LNCaP clone FGC (cell line): ENCODE measurements at regions not wholly inside any gene's neighbourhood (a gene's known extent, or its start where the extent isn't known, plus 50 kb on each side); places are given as distances from the start of the nearest gene placed in this dataset.

Source experiments
- DNase-seq: peaks from one replicate; pipeline ENCODE4 v3.0.0-alpha.2; 2011; ENCODE audit warnings: low read depth
- H3K4me3 ChIP-seq: 2 replicates; pipeline ENCODE4 v1.5.1; 2011; ENCODE audit warnings: mild to moderate bottlenecking, low read depth, low read length, control low read depth
- TF ChIP-seq, protein P1 (sequence below): IDR thresholded peaks from 2 replicates; pipeline ENCODE4 v1.5.1; 2012; ENCODE audit warnings: mild to moderate bottlenecking; ENCODE audit not compliant: control insufficient read depth, insufficient read depth; ENCODE audit errors: extremely low read depth

DNA sequence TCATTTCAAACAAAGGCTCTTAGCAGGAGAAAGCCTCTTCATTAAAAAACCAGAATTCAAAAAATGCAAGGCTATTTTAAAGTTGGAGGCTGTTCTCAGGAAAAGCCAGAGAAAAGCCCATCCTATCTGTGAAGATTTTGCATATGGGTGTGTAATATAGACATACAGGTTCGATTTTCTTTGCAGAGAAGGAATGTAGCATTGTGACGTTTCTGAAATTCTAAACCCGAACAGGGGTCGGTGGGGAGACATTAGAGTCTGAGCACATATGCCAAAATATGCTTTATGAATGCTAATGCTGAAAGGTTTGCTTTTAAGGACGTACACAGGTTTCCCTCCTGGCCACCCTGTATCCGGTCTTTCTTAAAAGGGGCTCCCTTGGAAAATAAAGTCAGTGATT, 363.1 kb upstream of the PAPPA start:
- TF ChIP-seq, protein P1, sequence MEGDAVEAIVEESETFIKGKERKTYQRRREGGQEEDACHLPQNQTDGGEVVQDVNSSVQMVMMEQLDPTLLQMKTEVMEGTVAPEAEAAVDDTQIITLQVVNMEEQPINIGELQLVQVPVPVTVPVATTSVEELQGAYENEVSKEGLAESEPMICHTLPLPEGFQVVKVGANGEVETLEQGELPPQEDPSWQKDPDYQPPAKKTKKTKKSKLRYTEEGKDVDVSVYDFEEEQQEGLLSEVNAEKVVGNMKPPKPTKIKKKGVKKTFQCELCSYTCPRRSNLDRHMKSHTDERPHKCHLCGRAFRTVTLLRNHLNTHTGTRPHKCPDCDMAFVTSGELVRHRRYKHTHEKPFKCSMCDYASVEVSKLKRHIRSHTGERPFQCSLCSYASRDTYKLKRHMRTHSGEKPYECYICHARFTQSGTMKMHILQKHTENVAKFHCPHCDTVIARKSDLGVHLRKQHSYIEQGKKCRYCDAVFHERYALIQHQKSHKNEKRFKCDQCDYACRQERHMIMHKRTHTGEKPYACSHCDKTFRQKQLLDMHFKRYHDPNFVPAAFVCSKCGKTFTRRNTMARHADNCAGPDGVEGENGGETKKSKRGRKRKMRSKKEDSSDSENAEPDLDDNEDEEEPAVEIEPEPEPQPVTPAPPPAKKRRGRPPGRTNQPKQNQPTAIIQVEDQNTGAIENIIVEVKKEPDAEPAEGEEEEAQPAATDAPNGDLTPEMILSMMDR: no peak
- no peak overlapping the region for H3K4me3 ChIP-seq
- DNase-seq: no peak

DNA sequence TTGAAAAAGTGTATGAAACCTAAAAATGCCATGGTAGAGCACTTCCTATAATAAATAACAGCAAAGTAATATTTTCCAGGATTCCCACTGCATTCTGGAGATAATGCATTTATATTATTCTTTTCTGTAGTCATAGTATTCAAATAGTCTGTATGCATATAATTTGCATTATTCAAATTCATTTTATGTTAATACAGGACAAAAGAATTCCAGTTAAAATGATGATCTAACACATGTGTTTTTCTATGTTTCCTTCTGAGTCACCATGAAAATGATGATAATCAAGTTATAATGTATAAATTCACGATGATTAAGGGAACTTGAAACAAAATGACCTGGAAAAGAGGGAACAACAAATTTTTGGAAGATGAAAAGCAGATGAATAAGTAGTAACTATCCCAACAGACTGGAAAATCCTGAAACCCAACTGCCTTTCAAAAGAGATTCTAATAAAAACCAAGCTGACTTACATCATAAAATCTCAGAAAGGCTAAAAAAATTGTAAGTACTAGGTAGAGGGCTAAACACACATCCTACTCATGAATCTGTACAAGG, 358.6 kb upstream of the PAPPA start:
- TF ChIP-seq, protein P1: no peak
- H3K4me3 ChIP-seq: no peak overlapping the region
- DNase-seq: no peak

DNA sequence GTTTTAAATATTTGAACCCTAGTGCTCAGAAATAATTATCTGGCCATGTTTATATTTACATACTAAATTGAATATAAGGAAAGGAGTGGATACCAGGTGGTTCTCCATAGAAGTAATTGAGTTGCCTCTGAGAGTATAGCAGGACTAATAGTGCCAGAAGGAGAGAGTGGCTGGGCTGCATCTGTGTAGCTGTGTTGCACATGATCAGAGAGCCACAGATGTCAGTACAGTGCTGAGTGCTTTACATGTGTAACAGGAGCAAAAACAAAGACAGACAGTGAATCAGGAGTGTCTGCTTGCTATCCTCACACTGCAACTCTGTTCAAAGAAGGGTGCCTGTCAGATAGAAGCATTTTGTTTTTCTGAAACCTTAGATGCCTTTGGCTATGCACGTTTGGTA, 353.9 kb upstream of the PAPPA start:
- TF ChIP-seq, protein P1: no peak
- no peak overlapping the region for H3K4me3 ChIP-seq
- DNase-seq: no peak

DNA sequence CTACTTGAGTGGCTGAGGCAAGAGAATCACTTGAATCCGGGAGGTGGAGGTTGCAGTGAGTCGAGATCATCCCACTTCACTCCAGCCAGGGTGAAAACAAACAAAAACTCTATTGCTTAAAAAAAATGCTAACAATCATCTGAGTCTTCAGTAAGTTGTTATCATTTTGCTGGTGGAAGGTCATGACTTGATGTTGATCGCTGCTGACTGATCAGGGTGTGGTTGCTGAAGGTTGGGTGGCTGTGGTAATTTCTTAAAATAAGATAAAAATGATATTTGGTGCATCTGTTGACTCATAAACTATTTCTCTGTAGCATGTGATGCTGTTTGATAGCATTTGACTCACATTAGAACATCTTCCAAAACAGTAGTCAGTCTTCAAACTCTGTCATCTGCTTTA, 349.4 kb upstream of the PAPPA start:
- TF ChIP-seq, protein P1: no peak
- DNase-seq: no peak
- H3K4me3 ChIP-seq: no peak overlapping the region

DNA sequence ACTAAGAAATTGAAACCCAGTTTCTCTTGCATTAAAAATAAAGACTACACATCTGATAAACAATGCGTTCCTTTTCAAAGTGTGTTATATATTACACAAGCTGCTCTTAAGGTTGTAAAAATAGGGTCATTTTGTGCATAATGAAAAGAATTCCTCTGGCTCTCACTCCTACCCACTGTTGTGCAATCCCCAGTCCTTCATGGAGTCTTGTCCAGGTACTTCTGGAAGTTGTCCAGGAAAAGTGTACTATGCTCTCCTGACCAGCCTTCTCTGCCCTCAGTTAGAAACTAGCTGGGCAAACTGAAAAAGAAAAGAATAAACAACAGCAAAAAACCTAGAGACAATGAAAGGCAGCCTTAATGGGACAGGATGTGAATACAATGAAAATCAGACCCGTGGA, 345.5 kb upstream of the PAPPA start:
- TF ChIP-seq, protein P1: no peak
- peak; percentile 22 for DNase-seq
- no peak overlapping the region for H3K4me3 ChIP-seq

DNA sequence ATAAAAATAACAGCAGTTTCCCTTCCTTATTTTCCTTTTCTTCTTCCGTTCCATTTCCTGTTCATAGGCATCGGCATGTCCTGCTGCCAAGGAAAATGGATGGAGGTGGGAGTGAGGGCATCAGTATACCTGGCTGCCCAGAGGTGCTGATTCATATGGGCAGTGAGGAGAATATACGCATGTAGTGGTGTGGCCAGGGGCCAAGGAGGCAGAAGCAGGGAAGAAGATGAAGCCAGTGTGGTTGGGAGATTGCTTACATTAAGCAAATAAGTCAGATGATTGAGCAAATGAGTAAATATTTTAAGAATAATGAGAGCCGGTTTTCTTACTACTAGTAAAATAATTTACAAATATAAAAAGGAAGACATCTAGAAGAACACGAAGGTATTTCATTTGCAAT, 344.9 kb upstream of the PAPPA start:
- DNase-seq: peak; percentile 26
- no peak overlapping the region for H3K4me3 ChIP-seq
- TF ChIP-seq, protein P1: no peak

DNA sequence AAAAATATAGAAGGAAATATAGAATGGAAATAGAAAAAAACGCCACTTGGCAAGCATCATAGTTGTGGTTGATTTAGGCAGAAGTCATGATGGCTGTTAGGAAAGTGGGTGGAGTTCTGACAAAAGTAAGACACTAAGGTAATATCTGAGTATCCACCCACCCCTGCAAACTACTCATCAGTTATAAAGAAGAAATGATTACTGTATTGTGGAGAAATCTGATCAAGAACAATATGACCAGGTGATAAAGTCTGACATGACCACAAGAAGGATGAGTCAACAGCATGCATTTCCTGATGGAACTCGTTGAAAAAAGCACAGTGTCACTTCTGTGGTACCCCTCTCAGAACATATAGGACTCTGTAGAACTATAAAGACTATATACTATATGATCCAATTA, 343.4 kb upstream of the PAPPA start:
- DNase-seq: no peak
- no peak overlapping the region for H3K4me3 ChIP-seq
- TF ChIP-seq, protein P1: no peak
